ENCODE measurements at regions not wholly inside any gene's neighbourhood (a gene's known extent, or its start where the extent isn't known, plus 50 kb on each side); places are given as distances from the start of the nearest gene placed in this dataset.

GRCh38 chr11:95327273-95327948 is 96.4 kb upstream of the SESN3 start:
- no peak for DNase-seq (ENCODE audit: low read depth)

- no peak for DNase-seq (ENCODE audit: low read depth)
Observed at GRCh38 chr11:95325777-95326258, 94.8 kb upstream of the SESN3 start.

DNA sequence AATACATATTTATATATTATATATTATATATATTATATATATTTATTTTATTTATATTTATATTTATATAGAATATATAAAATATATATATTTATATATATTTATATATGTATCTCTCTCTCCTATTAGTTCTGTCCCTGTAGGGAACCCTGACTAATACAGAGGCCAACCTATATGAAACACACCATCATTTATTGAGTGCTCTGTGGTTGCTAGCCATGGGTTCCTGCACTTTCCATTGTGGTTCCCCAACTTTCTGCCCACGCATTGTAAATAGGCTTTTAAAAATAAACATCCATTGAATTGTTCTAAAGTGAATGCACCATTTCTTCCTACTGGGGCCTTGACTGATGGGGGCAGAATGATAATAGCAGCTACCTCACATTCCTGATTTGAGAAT is 93.8 kb upstream of the SESN3 start:
- no peak for DNase-seq (ENCODE audit: low read depth)

DNA sequence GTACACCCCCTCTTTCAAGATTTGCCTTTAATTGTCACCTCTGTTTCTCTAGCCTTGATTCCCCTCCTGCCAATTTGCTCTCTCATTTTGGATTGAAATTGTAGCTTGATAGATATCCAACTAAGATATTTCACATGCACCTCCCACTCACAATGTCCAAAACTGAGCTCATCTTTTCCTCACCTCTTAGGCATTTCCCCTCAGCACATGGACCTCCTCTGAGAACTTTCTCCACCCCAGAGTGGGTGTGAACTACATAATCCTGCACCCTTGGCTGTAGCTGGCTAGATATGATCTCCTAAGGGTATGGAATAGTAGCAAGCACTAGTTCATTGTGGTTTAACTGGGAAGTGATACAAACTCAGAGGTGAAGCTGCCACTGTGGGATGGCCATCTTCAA is 91.5 kb upstream of the SESN3 start:
- no peak for DNase-seq (ENCODE audit: low read depth)

- DNase-seq (ENCODE audit: low read depth), result no peak
Observed at GRCh38 chr11:95318498-95318897, 87.5 kb upstream of the SESN3 start.

DNA sequence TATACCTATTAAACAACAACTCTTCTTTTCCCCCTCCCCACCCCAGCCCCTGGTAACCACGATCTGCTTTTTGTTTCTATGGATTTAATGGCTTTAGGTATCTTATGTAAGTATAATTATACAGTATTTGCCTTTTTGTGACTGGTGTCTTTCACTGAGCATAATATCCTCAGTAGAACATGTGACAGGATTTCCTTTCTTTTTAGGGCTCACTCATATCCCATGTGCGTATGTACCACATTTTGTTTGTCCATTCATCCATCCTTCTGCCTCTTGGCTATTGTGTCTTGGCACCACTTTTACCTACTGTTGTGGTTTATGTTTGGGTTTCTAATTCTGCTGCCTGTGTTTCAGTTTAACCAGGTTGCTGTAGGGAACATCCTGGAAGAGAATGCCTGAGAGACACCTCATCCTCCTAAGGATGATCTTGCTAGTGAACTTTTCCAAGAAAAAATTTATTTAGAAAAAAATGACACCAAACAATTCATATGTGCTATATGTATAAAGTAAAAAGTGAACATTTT is 77.6 kb upstream of the SESN3 start:
- DNase-seq (ENCODE audit: low read depth), result no peak

DNA sequence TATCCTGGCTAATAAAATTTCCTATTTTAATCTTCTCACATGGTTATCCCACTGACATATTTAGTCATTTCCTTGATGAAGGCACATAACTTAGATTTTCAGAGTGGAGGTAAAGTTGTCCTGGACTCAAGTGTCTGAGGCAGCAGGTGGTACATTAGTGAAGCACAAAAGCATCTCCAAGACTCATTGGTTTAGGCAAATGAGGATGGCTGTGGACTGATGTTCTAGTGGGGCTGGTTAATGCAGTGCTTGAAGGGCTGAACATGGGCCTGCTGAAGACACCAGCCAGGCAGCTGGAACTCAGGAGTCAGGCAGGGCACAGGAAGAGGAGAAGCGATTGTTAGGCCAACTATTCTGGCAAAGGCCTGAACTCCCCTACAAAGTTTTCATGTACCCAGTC is 76.3 kb upstream of the SESN3 start:
- no peak for DNase-seq (ENCODE audit: low read depth)

DNA sequence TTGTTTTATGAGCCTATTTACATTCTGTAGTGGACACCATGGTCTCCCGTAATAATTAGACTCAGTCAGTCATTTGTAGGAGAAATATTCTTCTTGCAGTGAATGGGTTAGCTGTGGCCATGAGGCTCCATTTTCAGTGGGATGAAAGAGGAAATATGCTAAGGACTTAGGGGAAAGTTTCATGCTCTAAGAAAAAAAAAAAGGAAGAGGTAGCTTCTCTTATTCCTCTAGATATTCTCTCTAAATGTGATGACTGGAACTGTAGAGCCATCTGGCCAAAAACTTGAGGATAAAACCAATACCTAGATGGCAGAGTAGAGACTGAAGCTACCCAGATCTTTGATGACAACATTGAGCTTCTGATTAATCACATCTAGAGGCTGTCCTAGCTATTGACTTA is 75.8 kb upstream of the SESN3 start:
- DNase-seq (ENCODE audit: low read depth), result no peak

DNA sequence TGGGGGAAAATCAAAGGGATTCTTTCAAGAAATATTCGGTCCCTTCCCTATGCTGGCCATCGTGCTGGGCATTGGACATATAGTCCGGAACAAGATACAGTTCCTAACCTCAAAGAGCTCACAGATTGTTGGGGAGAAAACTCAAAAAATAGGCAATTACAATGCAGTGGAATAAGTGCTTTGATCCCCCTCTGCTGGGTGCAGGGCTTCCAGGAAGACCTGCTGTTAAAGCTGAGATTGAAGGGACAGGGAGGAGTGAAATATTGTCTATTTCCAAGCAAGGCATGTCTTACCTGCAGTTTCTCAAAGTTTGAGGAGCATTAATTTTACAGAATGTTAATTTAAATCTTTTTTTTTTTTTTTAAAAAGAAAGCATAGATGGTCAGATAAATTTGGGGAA is 75.1 kb upstream of the SESN3 start:
- no peak for DNase-seq (ENCODE audit: low read depth)

DNA sequence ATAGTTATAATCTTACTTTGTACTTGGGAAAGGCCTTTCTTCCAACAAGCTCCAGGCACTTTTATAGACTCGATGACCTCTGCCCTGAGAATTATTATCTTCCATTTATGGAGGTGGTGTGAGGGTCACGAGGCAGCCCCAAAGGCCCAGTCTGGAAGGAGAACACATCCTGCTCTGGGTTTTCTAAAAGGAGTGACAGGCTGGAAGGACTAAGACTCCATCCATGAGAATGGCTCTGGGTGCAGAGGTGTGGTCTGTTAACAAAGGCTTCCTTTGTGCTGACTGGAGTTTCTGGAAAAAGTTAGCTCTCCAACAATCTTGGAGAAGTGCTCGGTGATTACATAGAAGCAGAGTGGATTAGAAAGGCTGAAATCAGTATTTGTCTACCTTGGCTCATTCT is 74.7 kb upstream of the SESN3 start:
- no peak for DNase-seq (ENCODE audit: low read depth)

- DNase-seq (ENCODE audit: low read depth), result no peak
Observed at GRCh38 chr11:95304777-95305176, 73.8 kb upstream of the SESN3 start.

GRCh38 chr11:95302211-95302610 is 71.2 kb upstream of the SESN3 start:
- DNase-seq (ENCODE audit: low read depth), result no peak

GRCh38 chr11:95301474-95301873 is 70.5 kb upstream of the SESN3 start:
- no peak for DNase-seq (ENCODE audit: low read depth)

DNA sequence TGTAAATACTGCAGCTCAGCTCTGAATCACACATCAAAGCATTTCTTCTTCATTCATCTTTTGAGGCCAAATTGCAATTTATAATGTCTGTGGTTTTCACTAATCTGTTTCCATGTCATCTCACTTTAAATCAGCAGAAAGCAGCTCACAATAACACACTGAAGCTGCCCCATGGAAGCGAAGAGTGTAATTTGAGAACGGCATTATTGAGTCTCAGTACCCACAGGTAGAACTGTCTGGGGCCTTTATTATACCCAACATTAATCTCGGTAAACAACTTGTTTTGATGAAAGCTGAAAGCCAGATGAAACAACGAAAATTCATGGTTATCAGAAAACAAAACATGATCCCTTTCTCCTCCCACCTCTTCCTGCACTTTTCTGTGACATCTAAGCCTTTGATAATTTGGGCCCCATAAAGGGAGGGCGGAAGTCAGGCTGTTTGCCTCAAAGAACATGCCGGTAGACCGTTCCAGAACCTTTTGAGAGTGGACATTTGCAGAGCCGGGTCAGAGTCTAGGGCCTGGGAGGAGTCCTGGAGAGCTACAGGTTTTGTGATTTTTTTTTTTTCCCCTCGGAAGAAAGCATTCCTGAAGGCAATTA is 68.2 kb upstream of the SESN3 start:
- DNase-seq (ENCODE audit: low read depth), result no peak

GRCh38 chr11:95297680-95298452 is 66.9 kb upstream of the SESN3 start:
- no peak for DNase-seq (ENCODE audit: low read depth)

GRCh38 chr11:95296621-95297025 is 65.6 kb upstream of the SESN3 start:
- no peak for DNase-seq (ENCODE audit: low read depth)

GRCh38 chr11:95296165-95296564 is 65.2 kb upstream of the SESN3 start:
- DNase-seq (ENCODE audit: low read depth), result no peak

DNA sequence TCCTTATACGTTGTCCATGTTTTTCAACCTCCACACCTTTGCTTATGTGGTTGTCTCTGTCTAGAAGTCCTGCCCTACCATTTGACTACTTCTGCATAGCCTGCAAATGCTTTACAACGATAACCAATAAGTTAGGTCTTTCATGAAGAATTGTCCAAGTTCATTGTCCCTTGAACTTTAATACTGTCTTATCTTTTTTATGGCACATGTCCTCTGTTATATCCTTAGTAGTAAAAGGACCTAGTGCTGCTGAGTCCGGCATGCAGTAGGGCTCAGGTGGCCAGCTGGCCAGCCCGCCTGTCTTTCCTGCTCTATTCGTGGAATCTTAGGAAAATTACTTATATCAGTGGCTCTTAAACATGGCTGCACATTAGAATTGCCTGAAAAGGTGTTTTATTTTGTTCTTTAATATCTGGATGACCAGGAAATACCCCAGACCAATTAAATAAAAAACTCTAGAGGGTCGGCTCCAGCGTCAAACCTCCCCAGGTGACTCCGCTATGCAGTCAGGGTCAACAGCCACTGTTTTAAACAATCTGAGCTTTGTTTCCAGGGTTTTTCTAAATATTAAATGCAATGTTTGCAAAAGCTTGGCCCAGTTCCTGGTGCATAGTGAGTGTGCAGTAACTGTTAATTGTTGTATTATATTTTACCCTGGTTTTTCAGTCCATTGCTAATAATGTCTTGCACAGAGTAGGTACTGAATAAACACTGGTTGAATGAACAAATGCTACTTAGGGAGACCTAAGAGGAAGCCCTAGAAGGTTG is 64.6 kb upstream of the SESN3 start:
- DNase-seq (ENCODE audit: low read depth), result no peak

DNA sequence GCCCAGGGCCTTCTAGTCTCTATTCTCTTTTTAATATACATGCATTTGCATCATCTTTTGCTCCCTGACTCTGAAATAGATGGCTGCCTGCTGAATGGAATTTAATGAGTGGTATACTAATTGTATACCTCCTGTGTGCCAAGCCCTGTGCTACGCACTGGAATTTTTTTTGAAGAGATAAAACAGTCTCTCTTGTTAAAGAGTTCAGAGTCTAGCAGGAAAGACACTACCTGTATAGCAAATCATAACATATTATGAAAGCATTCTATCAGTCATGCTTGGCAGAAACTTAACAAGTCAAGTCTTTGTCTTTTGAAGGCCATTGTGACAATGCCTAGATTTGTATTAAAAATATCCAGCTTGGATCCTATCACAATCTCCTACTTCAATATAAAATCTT is 63.7 kb upstream of the SESN3 start:
- no peak for DNase-seq (ENCODE audit: low read depth)

DNA sequence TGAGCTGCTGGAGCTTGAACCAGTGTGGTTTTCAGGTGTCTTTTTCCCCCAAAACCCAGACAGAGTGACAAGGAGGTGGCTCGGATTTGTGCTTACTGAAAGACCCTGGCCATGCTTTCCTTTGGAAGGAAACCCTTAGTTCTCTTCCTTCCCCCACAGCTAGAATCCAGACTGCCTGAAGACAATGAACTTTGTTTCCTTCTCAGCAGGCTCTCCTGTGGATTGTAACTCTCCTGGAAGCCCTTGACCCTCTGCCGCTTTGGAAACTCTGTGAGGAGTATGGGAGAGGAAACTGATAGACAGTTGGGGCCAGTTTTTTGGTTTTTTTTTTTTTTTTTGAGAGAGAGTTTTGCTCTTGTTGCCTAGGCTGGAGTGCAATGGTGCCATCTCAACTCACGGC is 62.1 kb upstream of the SESN3 start:
- no peak for DNase-seq (ENCODE audit: low read depth)

- DNase-seq (ENCODE audit: low read depth), result no peak
Observed at GRCh38 chr11:95291946-95292345, 60.9 kb upstream of the SESN3 start.

Data from myocyte (in vitro differentiated cells).